Esophagus mucosa (tissue), 1 donor: ENCODE measurements at regions not wholly inside any gene's neighbourhood (a gene's known extent, or its start where the extent isn't known, plus 50 kb on each side); places are given as distances from the start of the nearest gene placed in this dataset.
"Not testable (repeated sequence)": the region's sequence is repeated elsewhere in the genome, so short reads cannot be mapped to it uniquely, and the experiment has no call there.

Experiments used
- ATAC-seq: fragments of 200-7000 bp; cut with Tn5 transposase; one replicate; pipeline ENCODE4 v1.9.1; 2020
- donor health status: DM: yes; HTN: yes; CAD: no.

DNA sequence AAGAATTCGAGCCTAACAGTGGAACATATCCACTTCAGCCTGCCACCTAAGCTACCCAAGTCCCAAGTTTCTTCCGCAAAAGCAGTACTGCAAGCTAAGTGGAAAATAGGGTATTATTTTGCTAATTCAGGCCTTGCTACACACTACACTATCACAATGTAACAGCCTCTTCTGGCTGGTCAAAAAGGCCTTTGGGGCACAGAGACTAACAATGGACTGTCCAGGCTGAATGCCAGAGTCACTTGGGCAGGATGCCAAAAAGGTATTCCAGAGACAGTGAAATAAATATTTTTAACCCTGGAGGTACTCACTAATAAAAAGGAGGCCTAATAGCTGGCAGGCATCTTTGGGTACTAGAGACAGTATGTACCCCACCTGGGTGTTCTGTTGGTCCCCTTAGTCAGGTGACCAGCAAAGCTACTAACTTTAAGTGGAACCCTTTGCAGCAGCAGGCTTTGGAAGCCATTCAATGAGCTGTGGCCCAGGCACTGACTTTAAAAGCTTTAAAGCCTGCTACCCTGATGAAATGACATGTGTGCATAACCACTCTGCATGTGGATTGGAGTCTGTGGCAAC, 692.1 kb downstream of the HTR1B start:
- ATAC-seq: no peak

DNA sequence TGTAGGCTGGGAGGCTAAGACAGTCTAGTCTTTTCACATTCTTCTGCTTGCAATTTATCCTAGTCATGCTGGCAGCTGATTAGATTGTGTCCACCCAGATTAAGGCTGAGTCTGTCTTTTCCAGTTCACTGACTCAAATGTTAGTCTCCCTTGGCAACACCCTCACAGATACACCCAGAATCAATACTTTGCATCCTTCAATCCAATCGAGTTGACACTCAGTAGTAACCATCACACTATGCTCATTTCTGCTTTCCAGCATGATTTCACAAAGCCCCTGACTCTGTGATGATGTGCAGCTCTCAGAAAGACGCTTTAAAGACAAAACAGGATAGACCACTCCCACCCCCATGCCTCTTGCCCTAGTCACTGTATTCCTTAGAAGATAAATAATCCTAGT, 693.0 kb downstream of the HTR1B start:
- ATAC-seq: no peak

DNA sequence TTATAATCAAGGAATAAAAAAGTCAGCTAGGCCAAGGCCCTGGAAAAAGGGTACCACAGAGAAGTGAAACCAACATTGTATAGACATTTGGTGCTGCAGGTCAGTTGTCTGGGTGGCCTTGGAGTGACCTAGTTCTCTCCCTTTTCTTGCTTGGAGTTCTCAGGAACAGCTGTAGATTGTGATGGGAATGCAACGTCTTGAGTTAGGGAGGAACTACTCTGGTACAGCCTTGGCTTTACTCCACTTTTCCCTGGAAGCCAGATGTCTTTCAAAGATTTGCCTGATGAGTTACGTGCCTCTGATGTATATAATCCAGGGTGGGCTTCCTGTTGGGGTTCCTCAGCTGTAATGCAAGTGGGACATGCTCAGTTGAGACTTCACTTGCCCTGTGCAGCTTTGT, 694.7 kb downstream of the HTR1B start:
- no peak for ATAC-seq

DNA sequence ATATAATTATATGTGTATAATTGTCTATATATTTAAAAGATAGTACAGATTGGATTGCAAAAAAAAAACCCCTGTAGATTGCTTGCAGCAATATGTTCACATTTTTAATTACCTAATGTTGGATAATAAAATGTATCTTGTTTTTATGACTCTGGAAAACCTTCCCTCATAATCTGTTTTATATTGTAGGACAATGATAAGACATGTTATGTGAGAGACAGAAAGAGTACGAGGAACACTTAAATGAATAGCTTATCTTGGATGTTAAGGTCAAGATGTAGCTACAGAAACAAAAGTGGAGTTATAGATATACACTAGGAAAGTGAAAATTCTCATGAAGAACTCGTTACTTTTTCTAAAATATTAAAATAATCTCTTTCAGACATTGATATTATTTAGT, 691.6 kb upstream of the IMPG1 start:
- ATAC-seq: no peak

DNA sequence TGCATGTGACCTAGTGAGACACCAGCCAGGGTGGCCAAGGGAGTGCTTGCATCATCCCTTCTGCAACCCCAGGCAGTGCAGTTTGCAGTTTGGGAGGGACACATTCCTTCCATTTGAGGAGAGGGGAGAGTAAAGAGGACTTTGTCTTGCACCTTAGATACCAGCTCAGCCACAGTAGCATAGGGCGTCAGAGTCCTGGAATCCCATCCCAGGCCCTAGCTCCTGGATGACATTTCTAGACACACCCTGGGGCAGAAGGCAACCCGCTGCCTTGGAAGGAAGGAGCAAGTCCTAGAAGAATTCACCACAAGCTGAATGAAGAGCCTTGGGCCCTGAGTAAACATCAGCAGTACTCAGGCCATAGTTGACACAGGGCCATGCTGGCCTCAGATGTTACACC, 680.4 kb upstream of the IMPG1 start:
- ATAC-seq: no peak

DNA sequence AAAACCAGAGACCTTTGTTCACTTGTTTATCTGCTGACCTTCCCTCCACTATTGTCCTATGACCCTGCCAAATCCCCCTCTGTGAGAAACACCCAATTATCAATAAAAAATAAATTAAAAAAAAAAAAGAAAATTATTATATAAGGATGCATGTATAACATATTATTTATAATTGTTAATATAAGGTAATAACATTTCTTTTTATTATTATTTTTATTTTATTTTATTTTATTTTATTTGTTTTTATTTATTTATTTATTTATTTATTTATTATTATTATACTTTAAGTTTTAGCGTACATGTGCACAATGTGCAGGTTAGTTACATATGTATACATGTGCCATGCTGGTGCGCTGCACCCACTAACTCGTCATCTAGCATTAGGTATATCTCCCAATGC, 672.9 kb upstream of the IMPG1 start:
- not testable (repeated sequence) for ATAC-seq

DNA sequence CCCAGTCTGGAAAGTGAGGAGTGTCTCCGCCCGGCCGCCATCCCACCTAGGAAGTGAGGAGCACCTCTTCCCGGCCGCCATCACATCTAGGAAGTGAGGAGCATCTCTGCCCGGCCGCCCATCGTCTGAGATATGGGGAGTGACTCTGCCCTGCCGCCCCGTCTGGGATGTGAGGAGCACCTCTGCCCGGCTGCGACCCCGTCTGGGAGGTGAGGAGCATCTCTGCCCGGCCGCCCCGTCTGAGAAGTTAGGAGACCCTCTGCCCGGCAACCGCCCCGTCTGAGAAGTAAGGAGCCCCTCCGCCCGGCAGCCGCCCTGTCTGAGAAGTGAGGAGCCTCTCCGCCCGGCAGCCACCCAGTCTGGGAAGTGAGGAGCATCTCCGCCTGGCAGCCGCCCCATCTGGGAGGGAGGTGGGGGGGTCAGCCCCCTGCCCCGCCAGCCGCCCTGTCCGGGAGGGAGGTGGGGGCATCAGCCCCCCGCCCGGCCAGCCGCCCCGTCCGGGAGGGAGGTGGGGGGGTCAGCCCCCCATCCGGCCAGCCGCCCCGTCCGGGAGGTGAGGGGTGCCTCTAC, 671.8 kb upstream of the IMPG1 start:
- not testable (repeated sequence) for ATAC-seq

DNA sequence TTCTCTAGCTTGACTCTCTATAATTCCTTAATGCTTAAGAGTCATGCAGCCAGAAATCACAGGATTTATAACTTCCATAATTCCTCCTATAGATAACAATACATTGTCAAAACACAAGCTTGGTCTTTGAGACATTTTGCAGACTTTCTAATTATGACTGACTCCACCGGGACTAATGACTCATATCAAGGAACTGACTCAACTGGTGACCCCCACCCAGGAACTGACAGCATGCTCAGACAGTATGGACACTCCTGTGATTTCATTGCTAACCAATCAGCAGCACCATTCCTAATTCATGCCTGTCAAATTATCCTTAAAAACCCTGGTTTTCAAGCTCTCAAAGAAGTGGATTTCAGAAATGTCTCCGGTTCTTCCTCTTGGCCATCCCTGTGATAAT, 670.5 kb upstream of the IMPG1 start:
- ATAC-seq: no peak

DNA sequence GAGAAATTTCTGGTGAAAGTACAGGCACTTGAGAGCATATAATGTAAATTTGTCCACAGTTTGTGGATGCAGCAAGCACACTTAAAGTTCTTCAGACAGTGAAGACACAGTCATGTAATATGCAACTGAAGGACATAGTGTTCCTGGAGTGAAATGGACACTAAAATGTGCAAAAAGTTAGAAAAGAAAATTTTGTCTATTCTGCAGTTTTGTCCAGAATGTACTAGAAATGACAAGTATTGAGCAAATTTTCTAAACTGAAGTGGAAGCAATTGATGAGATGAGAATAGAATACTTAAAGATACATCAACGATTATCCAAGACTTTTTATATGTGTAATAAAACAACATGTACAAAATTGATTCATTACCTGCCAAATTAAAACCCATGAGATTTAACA, 647.0 kb upstream of the IMPG1 start:
- ATAC-seq: no peak

DNA sequence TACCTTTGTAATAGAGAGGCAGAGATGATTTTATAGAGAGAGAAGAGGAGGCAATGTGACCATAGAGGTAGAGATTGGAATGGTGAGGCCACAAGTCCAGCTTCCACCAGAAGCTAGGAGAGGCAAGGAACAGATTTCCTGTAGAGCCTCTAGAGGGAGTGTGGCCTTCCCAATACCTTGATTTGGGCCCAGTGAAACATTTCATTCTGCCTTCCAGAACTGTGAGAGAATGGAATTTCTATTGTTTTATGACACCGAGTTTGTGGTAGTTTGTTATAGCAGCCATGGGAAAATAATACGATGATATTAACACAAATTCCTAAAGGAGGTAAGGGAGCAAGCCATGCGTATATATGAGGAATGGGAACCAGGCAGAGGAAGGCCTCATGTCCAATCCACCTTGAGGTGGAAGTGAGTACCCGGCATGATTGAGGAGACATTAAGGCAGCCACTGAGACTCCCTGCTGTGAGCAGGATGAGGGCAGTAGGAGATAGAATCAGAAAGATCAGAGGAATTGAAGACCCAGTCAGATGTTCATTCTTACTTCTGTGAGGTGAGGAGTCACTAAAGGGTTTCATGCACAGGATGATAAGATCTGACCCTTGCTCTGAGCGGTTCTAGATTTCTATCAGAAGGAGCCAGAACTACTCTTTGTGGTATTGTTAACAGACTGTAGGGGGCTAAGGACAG, 636.3 kb upstream of the IMPG1 start:
- ATAC-seq: no peak

DNA sequence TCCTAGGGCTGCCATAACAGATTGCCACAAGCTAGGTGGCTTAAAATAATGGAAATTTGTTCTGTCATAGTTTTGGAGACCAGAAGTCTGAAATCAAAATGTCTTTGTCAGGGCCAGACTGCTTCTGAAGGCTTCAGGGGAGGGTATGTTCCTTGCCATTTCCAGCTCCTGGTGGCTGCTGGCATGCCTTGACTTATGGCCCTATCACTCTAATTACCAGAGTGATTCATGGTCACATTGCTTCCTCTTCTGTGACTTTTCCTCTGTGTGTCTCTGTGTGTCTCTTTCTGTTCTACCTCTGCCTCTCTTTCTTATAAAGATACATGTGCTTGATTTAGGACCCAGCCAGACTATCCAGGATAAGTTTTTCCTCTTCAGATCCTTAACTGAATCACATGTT, 635.2 kb upstream of the IMPG1 start:
- no peak for ATAC-seq

DNA sequence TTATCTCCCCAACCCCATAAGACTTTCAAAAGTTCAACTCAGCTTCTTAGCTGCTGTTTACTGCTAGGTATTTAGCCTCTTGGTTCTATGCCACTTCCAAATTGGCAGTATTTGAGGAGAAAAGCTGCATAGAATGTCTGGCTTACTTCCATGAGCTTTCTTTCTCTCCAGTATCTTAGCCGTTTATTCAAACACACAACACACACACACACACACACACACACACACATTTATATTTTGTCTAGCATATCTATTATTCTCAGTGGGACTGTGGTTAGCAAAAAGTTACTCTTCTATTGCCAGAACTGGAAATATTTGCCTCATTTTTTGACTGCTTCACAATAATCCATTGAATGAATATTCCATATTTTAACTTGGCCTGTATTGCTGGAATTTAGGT, 634.2 kb upstream of the IMPG1 start:
- no peak for ATAC-seq

DNA sequence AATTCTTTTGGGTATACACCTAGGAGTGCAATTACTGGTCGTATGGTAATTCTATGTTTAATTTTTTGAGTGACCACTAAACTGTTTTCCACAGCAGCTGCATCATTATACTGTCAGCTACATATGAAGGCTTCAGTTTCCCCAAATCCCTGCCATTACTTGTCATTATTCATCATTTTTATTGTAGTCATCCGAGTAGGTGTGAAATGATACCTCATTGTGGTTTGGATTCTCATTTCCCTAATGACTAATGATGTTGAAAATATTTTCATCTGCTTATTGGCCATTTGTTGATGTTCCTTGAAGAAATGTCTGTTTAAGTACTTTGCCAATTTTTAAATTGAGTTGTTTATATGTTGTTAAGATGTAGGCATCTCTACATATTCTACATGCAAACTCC, 633.6 kb upstream of the IMPG1 start:
- no peak for ATAC-seq

DNA sequence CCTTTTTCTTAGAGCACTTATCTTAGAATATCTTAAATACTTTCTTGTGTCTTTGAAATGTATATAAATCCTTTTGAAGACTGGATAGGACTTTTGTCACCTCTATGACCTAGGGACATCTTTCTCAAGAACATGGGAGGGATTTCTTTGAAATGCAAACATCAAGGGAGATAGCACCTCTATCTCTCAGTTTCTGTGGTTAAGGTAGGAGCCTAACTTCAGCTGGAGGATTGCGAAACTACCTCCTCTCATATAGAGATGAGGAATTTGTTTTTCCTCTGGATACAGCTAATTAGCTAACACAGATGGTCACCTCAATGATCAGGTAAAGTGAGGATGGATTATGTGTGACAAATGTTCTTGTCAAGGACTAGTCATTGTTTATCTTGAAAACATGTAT, 631.3 kb upstream of the IMPG1 start:
- no peak for ATAC-seq

DNA sequence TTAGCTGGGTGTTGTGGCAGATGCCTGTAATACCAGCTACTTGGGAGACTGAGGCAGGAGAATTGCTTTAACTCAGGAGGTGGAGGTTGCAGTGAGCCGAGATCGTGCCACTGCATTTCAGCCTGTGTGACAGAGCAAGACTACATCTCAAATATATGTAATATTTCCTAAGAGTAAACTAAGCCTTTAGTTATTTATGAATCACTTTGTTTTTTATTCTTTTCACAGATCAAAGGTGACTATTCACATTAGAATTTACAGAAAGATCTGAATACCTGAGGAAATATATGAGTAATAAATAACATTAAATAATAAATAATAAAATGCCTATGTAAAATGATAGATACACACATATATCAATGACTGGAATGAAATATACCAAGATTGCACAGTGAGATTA, 630.8 kb upstream of the IMPG1 start:
- ATAC-seq: no peak

DNA sequence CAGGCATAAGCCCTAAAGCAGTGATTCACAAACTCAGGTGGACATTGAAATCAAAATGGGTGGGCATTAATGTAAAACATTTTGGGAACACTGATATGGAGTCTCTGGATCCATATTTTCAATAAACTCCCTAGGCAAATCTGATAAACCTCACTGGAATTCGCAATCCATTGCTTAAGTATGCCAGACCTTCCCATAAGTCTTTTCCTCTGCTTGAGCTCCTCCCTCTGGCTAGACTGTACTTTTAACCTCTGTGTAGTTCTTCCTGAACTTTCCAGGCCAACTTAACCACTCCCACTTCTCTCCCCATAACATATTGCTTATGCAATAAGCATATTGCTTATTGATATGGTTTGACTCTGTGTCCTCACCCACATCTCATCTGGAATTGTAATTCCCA, 629.7 kb upstream of the IMPG1 start:
- ATAC-seq: no peak

DNA sequence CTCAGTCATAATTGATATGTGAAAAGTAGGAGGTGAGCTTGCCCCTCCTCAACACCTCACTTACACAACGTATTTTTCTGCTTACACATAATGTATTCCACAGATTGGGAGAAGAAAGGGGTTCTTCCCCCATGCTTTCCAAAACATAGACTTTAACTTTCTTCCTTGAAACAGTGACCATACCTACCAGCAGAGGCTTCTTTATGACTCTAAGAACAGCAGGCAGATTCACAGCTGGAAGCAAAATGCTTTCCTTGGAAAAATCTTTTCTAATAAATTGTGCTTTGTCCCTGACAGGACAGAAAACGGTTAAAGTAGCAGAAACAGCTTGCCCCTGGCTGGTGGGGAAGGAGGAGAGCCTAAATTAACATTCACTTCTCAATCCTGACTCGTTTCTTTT, 629.1 kb upstream of the IMPG1 start:
- no peak for ATAC-seq

DNA sequence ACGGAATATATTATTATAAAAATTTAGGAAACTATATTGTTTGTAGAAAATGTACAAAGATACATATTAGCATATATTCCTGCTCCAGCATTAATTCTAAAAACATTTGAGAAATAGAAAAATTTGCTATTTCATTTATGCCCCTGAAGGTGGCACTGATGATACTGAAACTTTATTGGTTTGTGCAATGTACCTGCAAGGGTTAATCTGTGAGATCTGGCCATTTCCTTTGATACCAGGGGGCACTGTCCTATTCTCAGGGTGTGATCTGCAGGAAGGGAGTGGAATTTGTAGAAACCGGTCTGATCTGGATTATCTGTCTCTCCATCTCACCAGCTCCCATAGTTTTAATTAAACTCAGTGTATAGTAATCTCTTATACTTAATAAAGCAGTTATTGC, 625.1 kb upstream of the IMPG1 start:
- no peak for ATAC-seq

DNA sequence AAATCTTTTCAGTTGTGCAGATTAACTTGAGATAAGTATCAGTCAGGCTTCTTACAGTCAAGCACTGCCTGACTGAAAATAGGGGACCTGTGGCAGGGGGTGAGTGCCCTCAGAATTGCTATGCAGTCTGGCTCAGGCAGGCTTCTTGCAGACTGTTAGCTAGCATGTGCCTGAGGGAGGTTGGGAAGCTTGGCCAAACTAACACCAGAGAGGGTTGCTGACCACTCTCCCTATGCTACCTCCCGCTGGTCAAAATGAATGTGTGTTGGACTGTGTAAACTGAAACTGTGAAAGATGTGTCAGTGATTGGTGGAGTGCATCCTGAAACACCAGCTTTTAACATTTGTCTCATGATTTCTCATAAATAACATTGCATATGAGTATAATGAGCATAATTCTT, 622.3 kb upstream of the IMPG1 start:
- no peak for ATAC-seq

DNA sequence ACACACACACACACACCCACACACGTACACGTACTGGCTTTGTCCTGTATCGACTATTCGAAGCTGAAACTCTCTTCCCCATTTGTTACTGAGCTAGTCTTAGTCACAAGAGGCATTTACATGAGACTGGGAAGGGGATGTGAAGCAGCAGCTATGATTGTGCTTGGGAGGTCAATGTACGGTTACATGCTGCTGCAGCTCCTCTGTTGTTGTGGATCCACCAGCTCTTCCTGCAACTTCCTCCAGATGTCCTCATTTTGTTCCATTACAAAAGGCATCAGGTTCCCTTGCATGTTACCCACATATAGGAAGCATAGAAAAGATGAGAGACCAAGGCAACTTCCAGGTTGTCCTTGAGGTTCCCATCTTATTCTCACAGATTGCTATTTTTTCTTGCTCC, 612.4 kb upstream of the IMPG1 start:
- ATAC-seq: no peak

DNA sequence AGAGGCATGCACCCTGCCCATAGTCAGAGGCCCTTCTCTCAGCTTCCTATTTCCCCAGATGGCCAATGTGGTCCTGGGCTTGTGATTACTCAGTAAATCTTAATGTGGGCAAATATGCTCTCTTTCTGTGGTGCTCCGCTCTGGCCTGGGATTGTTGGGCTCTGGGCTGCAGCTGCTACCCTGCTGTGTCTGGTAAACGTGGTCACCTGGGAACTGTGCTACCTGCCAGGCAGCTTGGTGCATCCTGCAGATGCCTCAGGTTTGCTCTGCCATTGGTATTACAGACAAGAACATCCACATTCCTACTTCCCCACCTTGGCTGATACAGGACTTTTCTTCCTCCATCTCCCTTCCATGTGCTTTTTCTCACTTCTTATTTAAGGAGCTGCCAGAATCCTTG, 611.5 kb upstream of the IMPG1 start:
- no peak for ATAC-seq

DNA sequence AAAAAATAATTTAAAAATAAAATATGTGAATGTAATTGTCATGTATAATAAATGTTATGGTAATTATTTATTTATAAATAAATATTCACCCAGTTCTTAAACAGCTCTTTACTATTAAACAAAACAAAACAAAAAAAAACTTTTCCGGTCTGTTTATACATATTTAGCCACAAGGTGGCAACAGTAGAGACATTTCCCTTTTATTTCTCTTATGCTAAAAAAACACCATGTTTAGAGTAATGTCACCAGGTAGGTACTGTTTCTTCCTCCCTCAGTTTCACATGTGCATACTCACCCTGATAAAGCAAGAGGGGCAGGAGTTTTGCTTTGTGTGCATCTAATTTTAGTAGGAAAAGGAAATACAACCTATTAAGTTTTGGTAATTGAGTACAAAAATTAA, 610.4 kb upstream of the IMPG1 start:
- ATAC-seq: no peak

DNA sequence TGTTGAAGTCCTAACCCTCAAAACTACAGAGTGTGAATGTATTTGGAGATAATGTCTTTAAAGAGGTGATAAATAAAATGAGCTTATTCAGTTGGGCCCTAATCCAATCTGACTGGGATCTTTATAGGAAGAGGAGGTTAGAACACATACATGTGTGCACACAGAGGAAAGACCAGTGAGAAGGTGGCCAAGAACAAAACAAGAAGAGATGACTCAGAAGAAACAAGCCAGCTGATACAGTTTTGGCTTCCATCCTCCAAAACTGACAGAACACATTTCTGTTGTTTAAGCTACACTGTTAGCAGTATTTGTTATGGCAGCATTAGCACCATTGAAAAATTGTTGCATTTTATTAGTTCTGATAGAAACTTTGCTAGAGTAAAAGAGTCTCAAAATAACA, 609.3 kb upstream of the IMPG1 start:
- no peak for ATAC-seq

DNA sequence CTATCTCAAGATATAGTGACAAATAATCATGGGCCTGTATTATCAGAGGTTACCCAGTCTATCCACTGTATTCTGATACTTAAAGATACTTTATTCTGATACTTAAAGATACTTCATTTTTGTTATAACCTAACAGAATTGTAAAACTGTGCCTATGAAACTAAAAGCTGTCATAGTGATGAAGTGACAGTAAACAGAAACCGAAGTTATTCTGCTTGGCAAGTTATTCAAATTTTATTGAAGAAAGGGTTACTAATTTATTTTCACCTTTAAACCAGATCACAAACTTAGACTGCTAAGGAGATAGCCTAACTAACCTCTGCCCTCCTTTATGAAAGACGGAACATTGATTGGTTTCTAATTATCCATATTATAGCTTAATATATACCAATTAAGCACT, 604.6 kb upstream of the IMPG1 start:
- no peak for ATAC-seq

DNA sequence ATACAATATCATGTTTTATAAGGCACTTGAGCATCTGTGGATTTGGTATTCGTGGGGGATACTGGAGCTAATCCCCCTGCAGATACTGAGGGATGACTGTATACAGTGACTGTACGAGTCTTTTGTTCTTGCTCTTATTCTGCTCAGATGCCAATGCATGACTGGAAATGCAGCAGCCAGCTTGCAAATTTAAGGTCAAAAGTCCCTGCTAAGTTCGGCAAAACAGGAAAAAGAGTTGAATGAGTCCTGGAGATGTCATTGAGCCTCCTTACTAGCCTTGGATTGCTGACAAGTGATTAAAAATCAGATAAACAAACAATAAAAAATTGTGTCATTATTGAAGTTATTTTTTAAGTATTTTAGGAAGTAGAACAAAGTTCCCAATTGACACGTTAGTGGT, 599.3 kb upstream of the IMPG1 start:
- ATAC-seq: no peak
